Adipocyte (in vitro differentiated cells): ENCODE measurements at regions not wholly inside any gene's neighbourhood (a gene's known extent, or its start where the extent isn't known, plus 50 kb on each side); places are given as distances from the start of the nearest gene placed in this dataset.

ENCODE experiments used
- DNase-seq: peaks from one replicate; pipeline ENCODE4 v3.0.0-alpha.2; 2015; ENCODE audit warnings: low read depth
- H3K27me3 ChIP-seq: replicated peaks from 2 replicates; pipeline ENCODE4 v1.7.0; 2013; ENCODE audit warnings: mild to moderate bottlenecking, low read length, moderate library complexity; ENCODE audit not compliant: control insufficient read depth, insufficient read depth
- H3K36me3 ChIP-seq: 2 replicates; pipeline ENCODE4 v1.7.0; 2013; ENCODE audit warnings: low read length, mild to moderate bottlenecking, moderate library complexity; ENCODE audit not compliant: control insufficient read depth, insufficient read depth, severe bottlenecking
- H3K4me1 ChIP-seq: 2 replicates; pipeline ENCODE4 v1.7.0; 2013; ENCODE audit warnings: mild to moderate bottlenecking, low read length, moderate library complexity; ENCODE audit not compliant: control insufficient read depth, insufficient read depth
- H3K4me3 ChIP-seq: 2 replicates; pipeline ENCODE4 v1.7.0; 2013; ENCODE audit warnings: mild to moderate bottlenecking, low read length, moderate library complexity
- H3K9ac ChIP-seq: 2 replicates; pipeline ENCODE4 v1.7.0; 2013; ENCODE audit warnings: mild to moderate bottlenecking, low read length, moderate library complexity
- H3K9me3 ChIP-seq: 2 replicates; pipeline ENCODE4 v1.7.0; 2013; ENCODE audit warnings: mild to moderate bottlenecking, low read length, moderate library complexity; ENCODE audit not compliant: control insufficient read depth

GRCh38 chr9:16152276-16153101, 599.6 kb downstream of the CCDC171 start:
- H3K27me3 ChIP-seq, result no peaks in the 10 kb centered on the region
- DNase-seq, result no peak
- no peaks in the 10 kb centered on the region for H3K36me3 ChIP-seq
- no peak overlapping the region for H3K4me3 ChIP-seq
- no peaks in the 10 kb centered on the region for H3K9me3 ChIP-seq
- H3K9ac ChIP-seq, result no peak overlapping the region
- peaks cover 8% of the 10 kb centered on the region for H3K4me1 ChIP-seq

DNA sequence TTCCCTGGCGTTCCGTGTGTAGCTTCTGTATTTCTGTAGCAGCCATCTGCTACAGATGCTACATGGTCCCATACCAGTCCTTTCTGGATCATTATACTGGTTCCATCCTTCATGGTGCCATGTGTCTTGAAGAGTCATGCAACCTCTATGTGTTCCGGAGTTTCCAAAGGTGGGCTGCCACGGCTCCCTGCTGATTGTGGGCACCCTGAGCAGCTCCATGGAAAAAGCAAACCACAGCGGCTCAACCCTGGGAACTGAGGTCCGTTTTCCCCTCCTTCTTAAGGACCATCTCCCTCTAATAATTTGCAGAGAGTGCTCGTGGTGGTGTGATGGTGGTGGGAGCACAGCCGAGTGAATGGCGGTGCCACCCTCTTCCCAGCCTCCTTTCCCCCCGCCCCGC, 600.4 kb downstream of the CCDC171 start:
- Histone ChIP-seq H3K4me3 (no peak overlapping the region), H3K36me3 (no peaks in the 10 kb centered on the region), H3K9ac (no peak overlapping the region), H3K27me3 (no peaks in the 10 kb centered on the region), H3K9me3 (no peaks in the 10 kb centered on the region), H3K4me1 (peaks cover 8% of the 10 kb centered on the region)
- no peak for DNase-seq

- H3K36me3 ChIP-seq, result no peaks in the 10 kb centered on the region
- H3K4me1 ChIP-seq, result peaks cover 8% of the 10 kb centered on the region
- no peak overlapping the region for H3K9ac ChIP-seq
Observed at GRCh38 chr9:16153741-16154140, 600.9 kb downstream of the CCDC171 start.

DNA sequence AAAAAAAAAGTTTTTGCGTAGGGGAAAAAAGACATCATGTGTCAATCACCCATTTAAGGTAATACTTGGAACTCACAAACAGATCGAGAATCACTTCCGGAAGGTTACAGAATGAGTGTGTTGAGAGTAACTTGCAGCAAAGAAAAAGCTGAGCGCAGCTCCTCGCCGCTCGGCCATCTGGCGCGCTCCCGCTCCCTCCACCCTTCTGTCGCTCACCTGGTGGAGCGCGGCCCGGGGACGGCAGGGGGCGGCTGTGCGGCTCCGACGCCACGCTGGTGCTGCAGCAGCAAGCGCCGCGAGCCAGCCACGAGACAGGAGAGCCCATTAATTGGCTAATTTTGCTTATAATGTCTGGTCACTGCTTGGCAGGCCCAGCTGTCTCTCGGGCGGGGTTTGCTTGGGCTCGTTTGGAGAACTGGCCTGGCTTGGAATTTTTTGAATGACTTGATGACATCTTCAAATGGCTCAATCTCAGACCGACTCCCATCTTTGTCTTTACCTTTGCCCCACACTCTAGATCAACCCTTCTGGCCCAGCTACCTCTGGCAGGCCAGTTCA, 601.8 kb downstream of the CCDC171 start:
- Histone ChIP-seq H3K9ac (no peak overlapping the region), H3K27me3 (no peaks in the 10 kb centered on the region), H3K4me3 (peak overlapping the region; percentile 57), H3K36me3 (no peaks in the 10 kb centered on the region), H3K4me1 (peaks cover 8% of the 10 kb centered on the region), H3K9me3 (no peaks in the 10 kb centered on the region)
- DNase-seq, result no peak

More at GRCh38 chr9:16153741-16154140, 600.9 kb downstream of the CCDC171 start:
- no peak for DNase-seq
- H3K27me3 ChIP-seq, result no peaks in the 10 kb centered on the region
- H3K9me3 ChIP-seq, result no peaks in the 10 kb centered on the region
- H3K4me3 ChIP-seq, result no peak overlapping the region

GRCh38 chr9:16155878-16156277, 603.0 kb downstream of the CCDC171 start:
- Histone ChIP-seq H3K27me3 (no peaks in the 10 kb centered on the region), H3K36me3 (no peaks in the 10 kb centered on the region), H3K9me3 (no peaks in the 10 kb centered on the region), H3K4me3 (no peak overlapping the region), H3K4me1 (peaks cover 8% of the 10 kb centered on the region), H3K9ac (no peak overlapping the region)
- no peak for DNase-seq

- no peaks in the 10 kb centered on the region for H3K27me3 ChIP-seq
- H3K4me1 ChIP-seq, result peaks cover 12% of the 10 kb centered on the region
- H3K4me3 ChIP-seq, result no peak overlapping the region
- H3K36me3 ChIP-seq, result no peaks in the 10 kb centered on the region
- H3K9ac ChIP-seq, result no peak overlapping the region
- no peak for DNase-seq
- H3K9me3 ChIP-seq, result no peaks in the 10 kb centered on the region
Observed at GRCh38 chr9:16157216-16157615, 604.4 kb downstream of the CCDC171 start.

GRCh38 chr9:16157651-16158050, 604.8 kb downstream of the CCDC171 start:
- Histone ChIP-seq H3K9ac (no peak overlapping the region), H3K4me1 (peaks cover 12% of the 10 kb centered on the region), H3K36me3 (no peaks in the 10 kb centered on the region), H3K4me3 (no peak overlapping the region), H3K9me3 (no peaks in the 10 kb centered on the region), H3K27me3 (no peaks in the 10 kb centered on the region)
- no peak for DNase-seq

DNA sequence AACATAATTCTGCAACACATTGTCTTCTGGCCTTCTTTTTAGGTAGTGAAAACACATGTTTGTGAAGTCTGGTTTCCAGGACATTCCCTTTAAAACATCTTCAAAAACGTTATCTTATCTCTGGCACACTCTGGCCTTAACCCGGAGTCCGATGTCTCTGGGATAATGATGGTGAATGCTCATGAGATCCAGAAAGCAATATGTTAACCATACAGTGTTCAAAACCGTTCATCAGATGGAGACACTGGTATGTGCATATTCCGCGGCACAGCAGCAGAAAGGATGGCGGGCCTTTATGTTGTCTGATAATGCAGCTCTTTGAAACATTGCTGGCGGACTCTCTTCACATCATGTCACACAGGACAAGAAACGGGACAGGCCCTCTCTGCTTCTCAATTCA, 605.2 kb downstream of the CCDC171 start:
- Histone ChIP-seq H3K36me3 (no peaks in the 10 kb centered on the region), H3K27me3 (no peaks in the 10 kb centered on the region), H3K9ac (no peak overlapping the region), H3K9me3 (no peaks in the 10 kb centered on the region), H3K4me1 (peaks cover 12% of the 10 kb centered on the region), H3K4me3 (no peak overlapping the region)
- DNase-seq, result no peak

DNA sequence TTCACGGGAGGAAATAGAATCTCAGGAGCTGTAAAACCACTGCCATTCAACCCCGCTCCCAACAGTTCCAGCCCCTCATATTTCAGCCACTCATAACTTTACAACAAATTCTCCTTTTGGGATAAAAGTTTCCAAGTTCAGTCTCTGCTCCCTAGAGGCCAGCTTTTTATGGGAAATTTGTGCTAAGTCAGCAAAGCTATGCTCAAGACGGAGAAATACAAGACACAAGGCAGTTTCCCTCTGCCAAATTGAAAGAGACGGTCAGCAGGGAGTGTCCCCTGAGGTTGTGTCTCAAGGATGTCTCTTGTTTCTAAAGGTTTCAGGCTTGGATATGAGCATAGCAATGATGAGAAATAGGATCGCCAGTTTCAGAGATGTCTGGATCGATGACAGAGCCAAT, 608.6 kb downstream of the CCDC171 start:
- H3K9me3 ChIP-seq, result no peaks in the 10 kb centered on the region
- peaks cover 4% of the 10 kb centered on the region for H3K4me1 ChIP-seq
- H3K9ac ChIP-seq, result no peak overlapping the region
- H3K36me3 ChIP-seq, result no peaks in the 10 kb centered on the region
- no peak overlapping the region for H3K4me3 ChIP-seq
- no peaks in the 10 kb centered on the region for H3K27me3 ChIP-seq
- DNase-seq, result no peak

- H3K4me3 ChIP-seq, result no peak overlapping the region
- DNase-seq, result no peak
- H3K9ac ChIP-seq, result no peak overlapping the region
- H3K36me3 ChIP-seq, result no peaks in the 10 kb centered on the region
- no peaks in the 10 kb centered on the region for H3K9me3 ChIP-seq
- no peaks in the 10 kb centered on the region for H3K27me3 ChIP-seq
- no peaks in the 10 kb centered on the region for H3K4me1 ChIP-seq
Observed at GRCh38 chr9:16170119-16170518, 617.3 kb downstream of the CCDC171 start.

DNA sequence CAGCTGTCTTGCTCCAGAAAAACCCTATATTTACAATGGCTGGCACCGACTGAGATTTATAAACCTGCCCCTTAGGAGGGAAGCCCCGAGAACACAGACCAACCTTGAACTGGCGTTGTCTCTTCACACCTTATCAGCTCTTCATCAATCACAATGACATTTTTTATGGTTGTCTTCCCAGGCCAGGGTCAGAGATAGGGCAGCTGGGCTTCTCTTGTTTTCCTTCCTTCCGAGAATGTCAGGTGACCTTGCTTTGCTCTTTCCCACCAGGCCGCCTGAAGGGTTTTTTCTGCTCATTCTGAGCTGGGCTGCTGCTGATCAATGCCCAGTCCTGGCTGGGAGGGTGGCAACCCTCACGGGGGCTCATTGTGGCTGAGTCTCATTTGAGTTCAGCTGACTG, 619.1 kb downstream of the CCDC171 start:
- Histone ChIP-seq H3K9ac (no peak overlapping the region), H3K36me3 (no peaks in the 10 kb centered on the region), H3K4me3 (no peak overlapping the region), H3K9me3 (no peaks in the 10 kb centered on the region), H3K27me3 (no peaks in the 10 kb centered on the region), H3K4me1 (no peaks in the 10 kb centered on the region)
- no peak for DNase-seq
